ENCODE measurements at regions not wholly inside any gene's neighbourhood (a gene's known extent, or its start where the extent isn't known, plus 50 kb on each side); places are given as distances from the start of the nearest gene placed in this dataset.
"Not testable (repeated sequence)": the region's sequence is repeated elsewhere in the genome, so short reads cannot be mapped to it uniquely, and the experiment has no call there.

GRCh38 chr5:92760550-92760949, 820.5 kb downstream of the NR2F1-AS1 start:
- no peak for DNase-seq

DNA sequence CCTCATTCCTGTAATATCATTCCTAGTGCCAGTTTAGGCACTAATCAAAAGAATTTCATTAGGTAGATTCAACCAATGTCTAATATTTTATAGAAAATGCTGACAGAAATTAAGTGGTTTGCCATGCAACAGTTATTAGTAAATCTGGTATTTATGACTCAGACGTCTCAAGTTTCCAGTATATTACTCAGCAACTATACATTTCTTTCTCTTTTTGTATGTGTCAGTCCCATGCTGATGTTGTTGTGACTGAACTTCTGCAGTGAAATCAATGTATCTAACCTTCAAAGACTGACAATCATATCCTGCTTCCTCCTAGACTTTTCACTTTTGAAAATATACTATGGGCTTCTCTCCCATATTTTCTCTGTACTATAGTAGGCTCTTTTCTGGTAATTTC, 822.5 kb downstream of the NR2F1-AS1 start:
- no peak for DNase-seq

DNA sequence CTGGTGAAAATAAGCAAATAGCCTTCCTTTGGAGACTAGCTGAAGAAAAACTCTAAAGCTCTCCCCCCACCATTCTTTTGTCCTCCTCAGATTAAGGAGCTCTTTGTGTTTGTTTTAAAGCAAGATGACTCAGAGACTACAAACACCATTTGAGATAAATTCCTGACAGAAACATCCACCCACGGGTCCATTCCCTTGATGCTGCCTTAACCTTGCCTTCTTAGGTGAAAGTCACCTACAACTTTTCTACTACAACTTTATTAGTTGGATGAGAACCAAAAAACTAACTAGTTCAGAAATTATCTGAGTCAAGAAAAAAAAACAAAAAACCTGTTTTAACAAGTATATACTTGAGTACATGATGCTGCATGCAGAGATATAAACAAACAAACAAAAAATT, 831.1 kb downstream of the NR2F1-AS1 start:
- DNase-seq, result no peak

DNA sequence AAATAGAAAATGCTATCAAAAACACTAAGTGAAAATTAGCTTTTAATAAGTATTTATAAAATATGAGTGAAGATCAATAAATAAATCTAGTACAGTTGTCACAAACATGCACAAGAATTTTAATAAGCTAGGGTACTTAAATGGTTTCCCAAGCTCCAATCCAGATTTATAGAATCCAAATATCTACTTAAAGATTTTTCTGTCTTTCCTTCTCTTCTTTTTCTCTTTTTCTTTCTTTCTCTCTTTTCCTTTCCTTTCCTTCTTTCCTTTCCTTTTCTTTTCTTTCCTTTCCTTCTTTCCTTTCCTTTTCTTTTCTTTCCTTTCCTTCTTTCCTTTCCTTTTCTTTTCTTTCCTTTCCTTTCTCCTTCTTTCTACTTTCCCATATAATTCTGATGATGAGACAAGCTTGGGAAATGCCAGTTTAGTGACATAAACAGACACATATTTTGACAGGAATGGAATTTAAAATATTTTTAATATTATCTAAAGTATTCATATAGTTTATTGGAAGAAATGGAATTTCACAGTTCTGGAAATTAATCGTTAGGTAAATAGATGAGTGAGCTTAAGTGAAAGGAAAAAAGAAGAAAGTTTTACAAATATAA, 832.8 kb downstream of the NR2F1-AS1 start:
- DNase-seq, result no peak

DNA sequence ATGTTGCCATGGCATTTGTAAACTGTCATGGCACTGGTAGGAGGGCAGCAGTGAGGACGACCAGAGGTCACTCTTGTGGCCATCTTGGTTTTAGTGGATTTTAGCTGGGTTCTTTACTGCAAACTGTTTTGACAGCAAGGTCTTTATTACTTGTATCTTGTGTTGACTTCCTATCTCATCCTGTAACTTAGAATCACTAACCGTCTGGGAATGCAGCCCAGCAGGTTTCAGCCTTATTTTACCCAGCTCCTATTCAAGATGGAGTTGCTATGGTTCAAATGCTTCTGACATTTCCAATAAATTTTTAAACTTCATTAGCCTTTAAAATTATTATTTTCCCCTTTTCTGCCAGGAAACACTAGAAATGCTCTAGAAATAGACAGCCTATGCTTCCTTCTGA, 839.1 kb downstream of the NR2F1-AS1 start:
- DNase-seq, result no peak

GRCh38 chr5:92734211-92734940, 846.6 kb downstream of the NR2F1-AS1 start:
- DNase-seq, result no peak

GRCh38 chr5:92730486-92730885, 850.5 kb downstream of the NR2F1-AS1 start:
- no peak for DNase-seq

DNA sequence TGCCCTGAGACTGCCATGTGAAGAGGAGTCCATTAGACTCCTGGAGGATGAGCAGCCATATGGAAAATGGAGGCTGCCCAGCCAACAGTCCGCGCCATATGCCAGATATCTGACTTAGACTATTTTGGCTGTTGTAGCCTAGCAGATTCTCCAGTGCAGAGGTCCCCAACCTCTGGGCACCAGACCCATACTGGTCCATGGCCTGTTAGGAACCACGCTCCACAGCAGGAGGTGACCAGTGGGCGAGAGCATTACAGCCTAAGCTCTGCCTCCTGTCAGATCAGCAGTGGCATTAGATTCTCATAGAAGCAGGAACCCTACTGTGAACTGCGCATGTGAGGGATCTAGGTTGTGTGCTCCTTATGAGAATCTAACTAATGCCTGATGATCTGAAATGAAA, 851.9 kb downstream of the NR2F1-AS1 start:
- no peak for DNase-seq

DNA sequence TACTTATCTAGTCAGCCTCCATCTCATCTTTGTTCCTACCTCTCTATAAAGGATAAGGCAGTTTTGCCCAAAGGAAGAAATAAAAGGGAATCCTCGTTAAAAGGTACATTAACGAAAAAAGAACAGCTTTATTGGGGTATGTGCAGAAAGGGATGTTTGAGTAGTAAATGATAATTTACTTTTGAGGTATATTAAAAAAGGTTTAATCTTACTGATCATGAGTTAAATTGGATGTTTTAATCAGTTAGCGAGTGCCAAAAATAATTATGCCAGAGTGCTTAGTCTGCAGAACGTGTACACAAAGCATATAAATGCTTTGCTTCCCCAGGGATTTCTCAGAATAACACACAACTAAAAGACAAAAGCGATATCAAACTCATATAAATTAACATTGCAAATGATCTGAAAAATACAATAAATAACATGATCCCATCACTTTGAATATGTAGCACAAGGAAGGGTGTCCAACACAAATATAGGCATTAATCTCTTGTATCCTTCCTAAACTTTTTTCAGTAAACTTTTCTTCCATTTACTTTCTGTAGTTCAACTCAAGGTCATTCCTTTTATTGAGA, 865.0 kb downstream of the NR2F1-AS1 start:
- DNase-seq, result no peak

GRCh38 chr5:92713826-92714225, 867.2 kb downstream of the NR2F1-AS1 start:
- DNase-seq, result no peak

DNA sequence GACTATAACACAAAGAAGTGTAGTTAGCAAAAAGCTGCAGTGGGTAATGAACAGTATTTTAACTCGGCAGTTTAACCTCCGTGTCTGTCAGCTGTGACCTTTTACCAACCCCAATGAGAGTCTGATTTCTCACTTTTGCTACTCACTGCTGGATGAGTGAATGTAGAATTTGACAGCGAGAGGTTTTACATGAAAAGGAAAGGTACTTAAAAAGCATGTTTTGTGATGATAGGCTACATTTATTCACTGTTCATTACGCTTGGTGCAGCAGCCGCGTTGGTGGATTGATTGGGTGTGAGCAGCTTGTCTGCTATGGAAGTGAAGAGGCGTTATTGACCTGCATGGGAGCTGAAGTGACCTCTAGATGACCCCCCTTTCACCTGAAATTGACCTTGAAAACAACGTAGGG, 867.7 kb downstream of the NR2F1-AS1 start:
- no peak for DNase-seq

GRCh38 chr5:92711956-92712355, 869.1 kb downstream of the NR2F1-AS1 start:
- DNase-seq, result no peak

DNA sequence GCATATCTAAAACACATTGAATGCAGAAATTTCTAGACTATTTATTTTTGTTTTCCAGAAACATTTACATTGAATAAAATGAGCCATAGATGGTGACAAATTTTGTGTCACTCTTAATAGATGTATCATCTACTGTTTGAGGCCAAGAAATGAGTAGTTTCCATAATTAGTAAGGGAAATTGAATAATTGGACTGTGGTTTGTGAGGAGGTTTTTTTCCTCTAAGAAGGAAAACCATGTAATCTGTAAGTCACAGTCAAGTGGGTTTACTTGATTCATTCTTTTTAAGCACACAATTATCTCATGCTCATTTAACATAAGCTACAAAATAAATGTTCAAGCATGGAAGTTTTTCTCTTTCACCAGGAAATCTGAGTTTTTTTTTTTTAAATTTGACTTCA, 876.4 kb downstream of the NR2F1-AS1 start:
- DNase-seq, result no peak

DNA sequence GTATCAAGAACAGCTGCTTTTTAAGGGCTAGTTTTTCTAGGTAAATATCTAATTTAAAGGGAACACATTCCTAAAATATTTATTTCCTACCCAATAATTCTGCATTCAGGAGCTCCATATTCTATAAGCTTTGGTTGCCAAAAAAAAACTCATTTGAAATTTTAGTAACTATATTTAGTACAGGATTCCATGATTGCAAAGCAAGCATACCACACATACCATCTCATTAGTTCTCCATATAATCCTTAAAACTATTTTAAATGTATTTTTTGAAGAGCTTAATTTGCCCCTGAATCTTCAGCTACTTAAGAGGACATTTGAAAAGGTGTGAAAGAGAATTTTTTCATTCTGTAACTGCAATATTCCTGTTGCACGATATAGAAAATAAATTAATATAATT, 877.0 kb downstream of the NR2F1-AS1 start:
- no peak for DNase-seq

GRCh38 chr5:92695123-92696003, 885.7 kb downstream of the NR2F1-AS1 start:
- no peak for DNase-seq

GRCh38 chr5:92694067-92694466, 887.0 kb downstream of the NR2F1-AS1 start:
- DNase-seq, result no peak

DNA sequence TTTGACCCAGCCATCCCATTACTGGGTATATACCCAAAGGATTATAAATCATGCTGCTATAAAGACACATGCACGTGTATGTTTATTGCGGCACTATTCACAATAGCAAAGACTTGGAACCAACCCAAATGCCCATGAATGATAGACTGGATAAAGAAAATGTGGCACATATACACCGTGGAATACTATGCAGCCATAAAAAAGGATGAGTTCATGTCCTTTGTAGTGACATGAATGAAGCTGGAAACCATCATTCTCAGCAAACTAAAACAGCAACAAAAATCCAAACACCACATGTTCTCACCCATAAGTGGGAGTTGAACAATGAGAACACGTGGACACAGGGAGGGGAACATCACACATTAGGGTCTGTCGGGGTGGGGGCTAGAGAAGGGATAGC, 889.1 kb downstream of the NR2F1-AS1 start:
- not testable (repeated sequence) for DNase-seq

- no peak for DNase-seq
These were observed 892.9 kb downstream of the NR2F1-AS1 start for GRCh38 chr5:92687821-92688722.

DNA sequence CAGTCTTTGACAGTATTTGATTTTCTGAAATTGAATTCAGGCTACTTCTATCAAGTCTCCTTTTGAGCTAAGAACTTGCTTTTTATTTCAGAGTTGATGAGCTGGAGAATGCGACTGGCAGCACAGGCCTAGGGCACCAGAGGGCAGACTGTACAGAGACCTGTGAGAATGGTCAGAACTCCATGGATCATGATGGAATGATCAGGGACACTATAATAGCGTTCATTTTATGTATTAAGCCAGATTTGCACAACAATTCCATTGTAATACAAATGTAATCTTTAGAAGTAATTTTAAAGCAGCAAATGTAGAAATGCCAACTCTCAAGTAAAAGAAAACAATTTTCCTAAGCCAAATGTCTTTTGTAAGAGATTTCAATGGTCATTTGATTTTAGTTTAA, 902.4 kb downstream of the NR2F1-AS1 start:
- no peak for DNase-seq

DNA sequence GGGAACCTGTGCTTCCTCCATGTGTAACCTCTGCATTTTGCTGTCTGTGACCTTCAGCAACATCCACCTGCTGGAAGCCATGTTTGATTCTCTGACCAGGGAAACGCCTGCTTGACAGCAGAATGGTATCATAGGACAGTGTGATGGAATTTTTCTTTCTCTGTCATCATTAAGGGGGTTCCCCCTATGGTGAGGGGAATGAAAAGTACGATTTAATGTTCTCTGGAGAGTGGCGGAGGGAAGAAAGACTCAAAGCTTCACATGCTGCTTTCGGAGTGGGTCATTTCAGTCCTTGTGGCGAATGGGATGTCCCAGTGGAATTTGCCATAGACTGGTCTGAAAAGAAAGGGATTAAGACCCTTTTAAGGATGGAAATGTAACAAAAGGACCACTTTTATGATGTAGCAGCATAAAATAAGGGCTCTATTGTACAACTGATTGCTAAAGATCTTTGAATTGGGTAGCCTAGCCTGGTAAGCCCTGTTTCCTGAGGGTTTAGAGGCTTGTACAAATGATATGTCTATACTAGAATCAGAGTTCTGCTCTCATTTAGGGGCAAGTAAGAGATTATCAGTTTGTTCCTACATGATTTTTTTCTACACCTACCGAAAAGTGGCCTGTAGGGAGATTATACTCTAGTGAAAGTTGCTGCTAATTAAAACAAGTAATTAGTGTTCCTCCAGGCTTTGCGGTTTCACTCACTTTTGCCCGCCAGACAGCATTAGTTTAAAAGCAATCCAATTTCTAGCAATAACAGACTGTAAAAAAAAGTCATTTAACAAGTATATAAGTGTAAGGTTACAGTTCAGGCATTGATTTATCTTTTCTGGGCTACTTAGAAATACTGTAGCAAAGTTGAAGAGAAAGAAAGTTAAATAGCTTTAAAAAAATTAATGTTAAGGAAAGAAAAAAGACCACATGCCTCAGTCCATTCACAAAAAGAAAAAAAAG, 904.5 kb downstream of the NR2F1-AS1 start:
- no peak for DNase-seq

- DNase-seq, result no peak
These were observed 906.7 kb downstream of the NR2F1-AS1 start for GRCh38 chr5:92674321-92674720.
